NCI-H774 (cell line): ENCODE measurements at regions not wholly inside any gene's neighbourhood (a gene's known extent, or its start where the extent isn't known, plus 50 kb on each side); places are given as distances from the start of the nearest gene placed in this dataset.

Source experiments
- DNase-seq: peaks from one replicate; lab custom pipeline; 2025; lab: John Stamatoyannopoulos, UW

DNA sequence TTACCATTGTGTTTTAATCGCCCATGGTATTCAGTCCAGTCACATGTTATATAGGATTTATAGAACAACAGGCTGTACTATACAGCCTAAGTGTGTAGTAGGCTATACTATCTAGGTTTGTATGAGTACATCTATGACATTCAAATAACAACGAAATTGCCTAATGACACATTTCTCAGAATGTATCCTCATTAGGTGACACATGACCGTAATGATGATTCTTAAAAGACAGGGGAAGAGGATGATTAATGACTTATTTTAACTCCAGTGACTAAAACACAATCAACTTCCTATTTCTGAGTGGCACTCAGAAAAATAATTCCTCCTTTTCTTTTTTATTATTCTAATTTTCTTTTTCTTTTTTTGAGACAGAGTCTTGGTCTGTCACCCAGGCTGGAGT lies 63.0 kb upstream of the ACSL3 start:
- DNase-seq, result no peak

- DNase-seq, result no peak
These were observed 62.3 kb upstream of the ACSL3 start for GRCh38 chr2:222798528-222798927.

DNA sequence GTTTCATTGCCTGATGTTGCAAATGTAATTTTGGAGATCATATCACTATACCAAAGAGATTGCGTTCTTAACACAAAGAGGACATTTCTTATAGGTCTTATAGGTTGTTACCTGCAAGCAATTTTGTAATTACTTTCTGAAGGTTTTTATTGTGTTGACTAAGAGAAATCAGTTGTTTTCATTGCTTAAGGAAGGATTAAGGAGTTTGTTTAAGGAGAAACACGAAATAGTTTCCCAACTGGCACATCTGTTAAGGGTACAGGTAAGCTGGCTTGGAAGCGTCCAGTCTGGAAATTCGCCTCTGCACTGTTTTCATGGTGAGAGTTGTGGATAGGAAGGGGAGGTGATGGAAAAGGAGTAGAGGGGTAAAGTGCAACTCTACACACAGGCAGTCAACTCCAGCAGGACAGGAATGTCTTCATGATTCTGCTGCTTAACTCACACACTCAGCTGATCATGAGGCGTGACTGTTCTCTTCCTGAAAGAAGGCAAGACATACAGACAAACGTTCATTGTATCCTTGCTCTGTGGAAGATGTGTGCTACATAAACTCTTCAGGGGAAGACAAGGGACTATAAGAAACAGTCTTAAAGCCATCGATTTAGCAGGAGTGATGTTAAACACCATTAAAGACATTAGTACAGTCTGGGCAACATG lies 61.4 kb upstream of the ACSL3 start:
- DNase-seq, result no peak

GRCh38 chr2:222802514-222803196 lies 58.2 kb upstream of the ACSL3 start:
- DNase-seq, result no peak

DNA sequence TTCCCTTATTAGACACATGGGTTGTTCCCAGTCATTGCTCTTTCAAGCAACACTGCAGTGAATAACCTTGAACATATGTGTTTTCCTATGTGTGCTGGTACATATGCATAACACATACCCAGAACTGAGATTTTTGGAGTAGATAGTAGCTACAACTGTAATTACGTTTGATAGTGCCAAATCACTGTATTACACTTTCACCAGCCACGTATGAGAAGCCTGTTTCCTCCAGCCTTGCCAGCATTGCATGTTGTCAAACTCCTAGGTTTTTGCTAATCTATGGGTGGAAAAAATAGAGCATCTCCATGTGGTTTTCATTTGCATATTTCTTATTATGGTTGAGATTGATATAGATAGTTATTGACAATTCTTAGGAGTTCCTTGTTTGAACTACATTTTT lies 56.5 kb upstream of the ACSL3 start:
- DNase-seq, result no peak

GRCh38 chr2:222805591-222806304 lies 55.1 kb upstream of the ACSL3 start:
- no peak for DNase-seq

DNA sequence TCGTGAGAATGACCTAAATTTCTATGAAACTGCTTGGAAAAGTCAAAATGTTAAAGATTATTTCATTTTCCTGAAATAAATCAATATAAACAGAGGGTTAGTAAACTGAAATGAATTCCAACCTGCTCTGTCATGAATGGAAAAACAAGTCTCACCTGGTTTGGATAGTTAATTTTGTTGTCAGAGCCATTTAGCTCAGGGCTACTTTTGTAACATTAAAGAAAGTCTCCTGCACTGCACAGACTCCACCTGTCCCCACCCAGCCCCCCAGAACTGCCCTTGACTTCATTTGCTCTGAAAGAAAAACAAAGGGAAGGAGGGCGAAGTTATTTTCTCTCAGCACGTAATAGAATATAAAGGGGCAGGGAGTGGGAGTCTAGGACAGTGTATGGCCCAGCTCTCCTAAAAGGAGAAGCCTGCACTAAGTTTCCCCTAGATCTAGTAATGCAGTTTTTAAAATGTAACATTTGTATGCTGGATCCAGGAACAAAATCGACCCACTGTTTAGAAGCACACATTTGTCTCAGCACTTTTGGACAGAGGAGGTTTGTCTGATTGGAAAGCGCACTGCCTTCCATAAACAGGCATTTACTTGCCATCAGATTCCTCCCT lies 54.2 kb upstream of the ACSL3 start:
- DNase-seq, result no peak

DNA sequence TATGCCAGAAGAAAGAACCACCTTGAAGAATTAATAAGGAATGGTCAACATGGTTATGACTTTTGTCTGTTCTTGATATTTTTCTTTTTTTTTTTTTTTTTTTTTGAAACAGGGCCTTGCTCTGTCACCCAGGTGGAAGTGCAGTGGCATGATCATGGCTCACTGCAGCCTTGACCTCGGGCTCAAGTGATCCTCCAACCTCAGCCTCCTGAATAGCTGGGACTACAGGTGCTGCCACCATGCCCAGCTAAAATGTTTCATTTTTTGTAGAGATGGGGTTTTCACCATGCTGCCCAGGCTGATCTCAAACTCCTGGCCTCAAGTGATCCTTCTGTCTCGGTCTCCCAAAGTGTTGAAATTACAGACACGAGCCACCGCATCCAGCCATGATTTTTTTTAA lies 53.4 kb upstream of the ACSL3 start:
- no peak for DNase-seq

DNA sequence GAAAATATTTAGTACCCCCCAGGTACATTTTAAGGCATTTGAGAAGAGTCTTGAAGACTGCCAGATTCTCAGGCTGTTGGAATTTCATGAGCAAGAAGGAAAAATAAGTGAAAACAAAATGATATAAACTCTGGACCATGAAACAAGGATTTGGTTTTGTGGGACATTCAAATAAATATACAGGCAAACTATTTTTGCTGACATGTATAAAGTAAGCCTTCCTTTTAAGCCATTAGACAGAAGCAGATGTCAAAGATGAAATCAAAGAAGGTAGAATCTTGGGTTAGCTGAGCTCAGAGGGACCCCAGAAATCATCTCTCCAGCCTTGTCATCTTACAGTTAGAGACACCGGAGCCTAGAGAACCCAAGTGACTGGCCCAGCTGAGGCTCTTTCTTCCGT lies 51.3 kb upstream of the ACSL3 start:
- no peak for DNase-seq

DNA sequence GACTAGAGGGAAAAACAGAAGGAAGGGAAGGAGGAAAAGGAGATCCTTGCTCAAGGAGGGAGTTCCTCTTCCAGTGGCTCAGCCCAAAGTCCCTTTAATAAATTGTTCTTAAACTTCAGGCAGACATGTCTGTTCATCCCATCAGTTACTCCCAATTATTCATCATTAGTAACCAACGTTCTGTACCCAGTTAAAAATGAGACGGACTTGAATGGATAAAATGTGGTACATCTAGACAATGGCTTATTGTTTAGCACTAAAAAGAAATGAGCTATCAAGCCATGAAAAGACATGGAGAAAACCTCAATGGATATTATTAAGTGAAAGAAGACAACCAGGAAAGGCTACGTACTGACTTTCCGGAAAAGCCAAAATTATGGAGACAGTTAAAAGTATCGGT lies 50.8 kb upstream of the ACSL3 start:
- DNase-seq, result no peak
